Middle frontal gyrus (tissue), 1 donor: ENCODE measurements at regions not wholly inside any gene's neighbourhood (a gene's known extent, or its start where the extent isn't known, plus 50 kb on each side); places are given as distances from the start of the nearest gene placed in this dataset.
"Not testable (repeated sequence)": the region's sequence is repeated elsewhere in the genome, so short reads cannot be mapped to it uniquely, and the experiment has no call there.

ENCODE experiments used
- DNase-seq: peaks from one replicate; pipeline ENCODE4 v3.0.0-alpha.2; 2015; ENCODE audit warnings: low spot score; ENCODE audit errors: extremely low spot score

- DNase-seq = no peak
Measured at GRCh38 chr7:85681241-85681640, 494.4 kb upstream of the SEMA3D start.

GRCh38 chr7:85675093-85675492, 488.2 kb upstream of the SEMA3D start:
- DNase-seq = not testable (repeated sequence)

- no peak for DNase-seq
Measured at GRCh38 chr7:85673876-85674275, 487.0 kb upstream of the SEMA3D start.

- DNase-seq = no peak
Measured at GRCh38 chr7:85669225-85669624, 482.4 kb upstream of the SEMA3D start.

GRCh38 chr7:85664341-85664740, 477.5 kb upstream of the SEMA3D start:
- no peak for DNase-seq

- DNase-seq = no peak
Measured at GRCh38 chr7:85659364-85659763, 472.5 kb upstream of the SEMA3D start.

- DNase-seq = no peak
Measured at GRCh38 chr7:85655252-85655651, 468.4 kb upstream of the SEMA3D start.

GRCh38 chr7:85644272-85644671, 457.4 kb upstream of the SEMA3D start:
- DNase-seq = no peak

- DNase-seq = no peak
Measured at GRCh38 chr7:85641331-85641730, 454.5 kb upstream of the SEMA3D start.

- no peak for DNase-seq
Measured at GRCh38 chr7:85638394-85638793, 451.5 kb upstream of the SEMA3D start.

GRCh38 chr7:85634951-85635350, 448.1 kb upstream of the SEMA3D start:
- no peak for DNase-seq

GRCh38 chr7:85630904-85631600, 444.2 kb upstream of the SEMA3D start:
- no peak for DNase-seq

GRCh38 chr7:85627791-85628586, 441.1 kb upstream of the SEMA3D start:
- DNase-seq = no peak

- no peak for DNase-seq
Measured at GRCh38 chr7:85622059-85622458, 435.2 kb upstream of the SEMA3D start.

GRCh38 chr7:85620936-85621685, 434.3 kb upstream of the SEMA3D start:
- DNase-seq = no peak

GRCh38 chr7:85619236-85619635, 432.4 kb upstream of the SEMA3D start:
- no peak for DNase-seq

- no peak for DNase-seq
Measured at GRCh38 chr7:85614684-85615083, 427.8 kb upstream of the SEMA3D start.

- DNase-seq = no peak
Measured at GRCh38 chr7:85612514-85612913, 425.7 kb upstream of the SEMA3D start.

GRCh38 chr7:85608804-85609203, 421.9 kb upstream of the SEMA3D start:
- DNase-seq = no peak

GRCh38 chr7:85602196-85602595, 415.3 kb upstream of the SEMA3D start:
- no peak for DNase-seq

- DNase-seq = no peak
Measured at GRCh38 chr7:85600395-85600794, 413.5 kb upstream of the SEMA3D start.

GRCh38 chr7:85596827-85597226, 410.0 kb upstream of the SEMA3D start:
- DNase-seq = no peak
